Breast epithelium (tissue), 3 donors: ENCODE measurements at regions not wholly inside any gene's neighbourhood (a gene's known extent, or its start where the extent isn't known, plus 50 kb on each side); places are given as distances from the start of the nearest gene placed in this dataset.

Source experiments
- POLR2AphosphoS5 ChIP-seq, 3 donors: sonication (generic); formaldehyde crosslinking; IDR thresholded peaks; one replicate each; pipeline ENCODE4 v1.6.1; 2017; ENCODE audit warnings: antibody characterized with exemption in 3 of 3
- TF ChIP-seq, protein P1 (sequence below), 3 donors: fragments of 450-650 bp; IDR thresholded peaks; one replicate each; pipeline ENCODE4 v1.5.1; 2016 to 2017; ENCODE audit warnings: antibody characterized with exemption in 3 of 3, mild to moderate bottlenecking in 3 of 3, moderate library complexity in 3 of 3

DNA sequence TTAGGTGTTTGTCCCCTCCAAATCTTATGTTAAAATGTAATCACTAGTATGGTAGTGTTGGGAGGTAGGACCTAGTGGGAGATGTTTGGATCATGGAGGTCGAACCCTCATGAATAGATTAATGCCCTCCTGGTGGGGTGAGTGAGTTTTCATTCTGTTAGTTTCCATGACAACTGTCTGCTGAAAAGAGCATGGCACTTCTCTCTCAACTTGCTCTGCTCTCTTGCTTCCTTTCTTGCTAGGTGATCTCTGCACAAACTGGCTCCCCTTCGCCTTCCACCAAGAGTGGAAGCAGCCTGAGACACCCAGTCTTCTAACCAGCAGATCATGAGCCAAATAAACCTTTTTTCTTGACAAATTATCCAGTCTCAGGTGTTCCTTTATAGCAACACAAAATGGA is 853.9 kb downstream of the SORCS1 start:
- TF ChIP-seq, protein P1, sequence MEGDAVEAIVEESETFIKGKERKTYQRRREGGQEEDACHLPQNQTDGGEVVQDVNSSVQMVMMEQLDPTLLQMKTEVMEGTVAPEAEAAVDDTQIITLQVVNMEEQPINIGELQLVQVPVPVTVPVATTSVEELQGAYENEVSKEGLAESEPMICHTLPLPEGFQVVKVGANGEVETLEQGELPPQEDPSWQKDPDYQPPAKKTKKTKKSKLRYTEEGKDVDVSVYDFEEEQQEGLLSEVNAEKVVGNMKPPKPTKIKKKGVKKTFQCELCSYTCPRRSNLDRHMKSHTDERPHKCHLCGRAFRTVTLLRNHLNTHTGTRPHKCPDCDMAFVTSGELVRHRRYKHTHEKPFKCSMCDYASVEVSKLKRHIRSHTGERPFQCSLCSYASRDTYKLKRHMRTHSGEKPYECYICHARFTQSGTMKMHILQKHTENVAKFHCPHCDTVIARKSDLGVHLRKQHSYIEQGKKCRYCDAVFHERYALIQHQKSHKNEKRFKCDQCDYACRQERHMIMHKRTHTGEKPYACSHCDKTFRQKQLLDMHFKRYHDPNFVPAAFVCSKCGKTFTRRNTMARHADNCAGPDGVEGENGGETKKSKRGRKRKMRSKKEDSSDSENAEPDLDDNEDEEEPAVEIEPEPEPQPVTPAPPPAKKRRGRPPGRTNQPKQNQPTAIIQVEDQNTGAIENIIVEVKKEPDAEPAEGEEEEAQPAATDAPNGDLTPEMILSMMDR (IDR thresholded peaks at IDR 0.05): no peak
- TF ChIP-seq POLR2AphosphoS5 (IDR thresholded peaks at IDR 0.05): no peak
